Stimulated activated CD4-positive, alpha-beta T cell treated with anti-CD3 and anti-CD28 coated beads, Interleukin-12 subunit alpha, Interleukin-12 subunit beta, amount 100 ng/mL, for 24 hours (primary cell): ENCODE measurements at regions not wholly inside any gene's neighbourhood (a gene's known extent, or its start where the extent isn't known, plus 50 kb on each side); places are given as distances from the start of the nearest gene placed in this dataset.

ENCODE experiments used
- DNase-seq, 2 experiments: peaks; one replicate each; pipeline ENCODE4 v3.0.0-alpha.2; 2020; ENCODE audit warnings: low read depth in 2 of 2

DNA sequence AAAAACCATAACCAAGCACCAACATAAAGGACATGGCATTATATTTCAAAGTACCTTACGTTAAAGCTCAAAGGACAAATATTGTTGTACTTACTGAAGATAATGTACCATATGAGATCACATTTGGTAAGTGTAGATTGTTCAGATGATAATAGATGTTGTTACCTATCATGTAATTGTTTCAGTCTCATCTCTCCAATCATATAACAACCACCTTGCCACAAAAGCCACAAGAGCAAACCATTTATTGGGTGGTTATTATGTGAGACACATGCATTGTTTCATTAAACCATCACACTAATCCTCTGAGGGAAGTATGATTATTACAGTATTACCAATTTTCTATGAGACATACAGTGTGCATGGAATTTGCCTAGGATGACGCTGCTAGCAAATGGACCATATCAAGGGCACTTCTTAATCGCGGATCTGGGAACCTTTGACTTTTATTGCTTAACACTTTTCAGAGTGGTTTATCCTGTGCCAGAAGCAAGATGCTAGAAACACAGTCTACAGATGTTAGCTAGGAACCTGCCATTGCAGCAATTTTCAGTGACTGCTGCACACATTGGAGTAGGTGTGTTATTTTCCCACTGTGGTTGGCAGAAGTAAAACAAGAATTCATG is 149.8 kb upstream of the AKIRIN2 start:
- no peak for DNase-seq

DNA sequence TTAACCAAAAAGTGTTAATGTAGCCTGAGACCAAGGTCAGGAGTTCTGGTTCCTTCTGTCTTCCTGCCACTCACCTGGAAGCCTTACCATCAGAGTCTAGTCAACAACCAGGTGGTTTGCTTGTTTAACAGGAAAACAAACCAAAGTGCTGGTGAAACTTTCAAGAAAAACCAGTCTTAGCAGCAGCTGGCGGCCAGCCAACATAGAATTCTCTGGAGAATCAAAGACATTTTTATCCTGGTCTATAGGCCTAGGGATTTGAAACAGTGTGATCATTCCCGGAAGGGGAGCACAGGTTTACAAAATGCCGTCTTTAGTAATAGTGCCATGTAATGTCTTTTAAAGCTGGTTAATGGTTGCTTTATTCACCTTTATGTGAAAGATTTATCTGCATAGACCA is 146.6 kb upstream of the AKIRIN2 start:
- no peak for DNase-seq

DNA sequence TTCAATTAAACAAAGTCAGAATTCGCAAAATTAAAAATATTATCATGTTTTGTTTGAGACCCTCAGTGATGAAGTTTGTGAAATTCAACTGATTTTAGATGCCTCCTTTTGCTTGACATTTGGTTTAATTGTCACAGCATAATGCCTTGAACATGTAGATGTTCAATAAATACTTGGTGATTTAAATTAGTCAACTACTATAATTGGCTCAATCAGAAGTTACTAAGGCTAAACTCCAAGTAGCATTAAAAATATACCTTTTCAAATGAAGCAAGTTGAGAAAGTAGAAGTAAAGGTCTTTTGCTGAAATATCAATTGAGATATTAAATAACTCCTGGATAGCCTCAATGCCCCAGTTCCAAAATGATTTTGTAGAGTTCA is 145.8 kb upstream of the AKIRIN2 start:
- no peak for DNase-seq

DNA sequence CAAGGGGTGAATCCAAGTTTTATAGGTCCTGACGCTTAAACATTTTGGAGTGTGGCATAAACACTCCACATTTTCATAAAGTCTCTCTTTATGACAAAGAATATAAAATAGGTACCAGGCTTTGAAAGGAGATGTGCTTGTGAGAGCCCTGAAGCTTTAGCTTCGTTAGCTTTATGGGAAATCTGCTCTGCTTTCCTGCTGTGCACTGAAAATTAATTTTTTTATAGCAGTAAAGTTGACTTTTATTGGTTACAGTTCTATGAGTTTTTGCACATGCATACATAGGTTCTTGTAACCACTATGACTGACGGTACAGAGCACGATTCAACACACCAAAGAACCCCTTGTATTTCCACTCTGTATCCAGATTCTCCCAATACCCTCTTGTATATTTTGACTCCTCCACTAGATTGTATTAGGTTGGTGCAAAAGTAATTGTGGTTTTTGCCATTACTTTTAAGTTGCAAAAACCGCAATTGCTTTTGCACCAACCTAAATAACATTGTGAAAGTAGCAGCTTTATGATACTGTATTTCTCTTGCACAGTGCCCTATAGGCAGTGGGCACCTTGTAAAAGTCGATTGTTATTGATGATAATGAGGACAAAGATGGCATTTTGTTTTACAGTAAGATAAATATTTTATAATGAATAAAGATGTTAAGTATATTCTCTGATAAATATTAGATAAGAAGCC is 145.2 kb upstream of the AKIRIN2 start:
- DNase-seq, result no peak

DNA sequence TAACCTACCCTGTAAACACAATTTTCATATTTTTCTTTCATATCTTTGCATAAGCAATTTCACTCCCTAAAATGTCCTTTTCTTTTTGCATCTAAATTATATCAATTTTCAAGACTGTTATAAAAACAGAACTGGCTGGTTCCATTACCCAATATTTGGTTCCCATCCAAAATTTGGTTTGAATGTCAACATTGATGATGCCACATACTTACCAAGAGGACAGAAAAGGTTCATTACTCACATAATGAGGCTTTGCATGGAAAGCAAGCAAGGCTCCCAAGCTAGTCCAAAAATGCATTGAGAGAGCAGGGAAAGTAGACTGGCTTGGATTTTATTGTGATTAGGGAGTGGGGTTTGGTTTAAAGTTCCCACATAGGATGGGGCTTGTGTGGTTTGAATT is 144.4 kb upstream of the AKIRIN2 start:
- DNase-seq, result no peak

DNA sequence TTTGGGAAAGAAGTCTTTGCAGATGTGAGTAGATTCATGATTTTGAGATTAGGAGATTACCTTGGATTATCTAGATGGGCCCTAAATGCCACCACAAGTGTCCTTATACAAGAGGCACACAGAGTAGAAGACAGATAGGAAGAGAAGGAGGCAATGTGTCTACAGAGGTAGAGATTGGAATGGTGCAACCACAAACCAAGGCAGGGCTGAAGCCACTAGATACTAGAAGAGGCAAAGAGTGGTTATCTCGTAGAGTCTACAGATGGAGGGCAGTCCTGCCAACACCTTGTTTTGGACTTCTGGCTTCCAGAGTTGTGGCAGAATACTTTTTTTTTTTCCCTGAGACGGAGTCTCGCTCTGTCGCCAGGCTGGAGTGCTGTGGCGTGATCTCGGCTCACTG is 138.3 kb upstream of the AKIRIN2 start:
- no peak for DNase-seq

DNA sequence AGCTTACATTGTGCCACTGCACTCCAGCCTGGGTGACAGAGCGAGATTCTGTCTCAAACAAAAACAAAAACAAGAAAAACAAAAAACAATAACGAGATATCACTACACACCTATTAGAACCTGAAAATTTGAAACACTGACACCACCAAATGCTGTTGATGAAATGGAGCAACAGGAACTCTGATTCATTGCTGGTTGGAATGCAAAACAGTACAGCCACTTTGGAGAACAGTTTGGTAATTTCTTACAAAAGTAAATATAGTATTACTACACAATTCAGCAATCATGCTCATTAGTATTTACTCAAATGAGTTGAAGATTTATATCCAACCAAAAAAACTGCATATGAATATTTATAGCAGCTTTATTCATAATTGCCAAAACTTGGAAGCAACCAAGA is 135.8 kb upstream of the AKIRIN2 start:
- DNase-seq, result no peak

DNA sequence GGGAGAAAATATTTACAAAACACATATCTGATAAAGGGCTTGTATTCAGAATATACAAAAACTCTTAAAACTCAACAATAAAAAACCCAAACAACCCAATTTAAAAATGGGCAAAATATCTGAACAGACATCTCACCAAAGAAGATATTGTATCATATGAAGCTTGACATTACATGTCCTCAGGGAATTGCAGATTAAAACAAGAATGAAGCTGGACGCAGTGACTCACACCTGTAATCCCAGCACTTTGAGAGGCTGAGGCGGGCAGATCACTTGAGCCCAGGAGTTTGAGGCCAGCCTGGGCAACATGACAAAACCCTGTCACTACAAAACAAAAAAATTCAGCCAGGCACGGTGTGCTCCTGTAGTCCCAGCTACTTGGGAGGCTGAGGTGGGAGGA is 135.4 kb upstream of the AKIRIN2 start:
- DNase-seq, result no peak

DNA sequence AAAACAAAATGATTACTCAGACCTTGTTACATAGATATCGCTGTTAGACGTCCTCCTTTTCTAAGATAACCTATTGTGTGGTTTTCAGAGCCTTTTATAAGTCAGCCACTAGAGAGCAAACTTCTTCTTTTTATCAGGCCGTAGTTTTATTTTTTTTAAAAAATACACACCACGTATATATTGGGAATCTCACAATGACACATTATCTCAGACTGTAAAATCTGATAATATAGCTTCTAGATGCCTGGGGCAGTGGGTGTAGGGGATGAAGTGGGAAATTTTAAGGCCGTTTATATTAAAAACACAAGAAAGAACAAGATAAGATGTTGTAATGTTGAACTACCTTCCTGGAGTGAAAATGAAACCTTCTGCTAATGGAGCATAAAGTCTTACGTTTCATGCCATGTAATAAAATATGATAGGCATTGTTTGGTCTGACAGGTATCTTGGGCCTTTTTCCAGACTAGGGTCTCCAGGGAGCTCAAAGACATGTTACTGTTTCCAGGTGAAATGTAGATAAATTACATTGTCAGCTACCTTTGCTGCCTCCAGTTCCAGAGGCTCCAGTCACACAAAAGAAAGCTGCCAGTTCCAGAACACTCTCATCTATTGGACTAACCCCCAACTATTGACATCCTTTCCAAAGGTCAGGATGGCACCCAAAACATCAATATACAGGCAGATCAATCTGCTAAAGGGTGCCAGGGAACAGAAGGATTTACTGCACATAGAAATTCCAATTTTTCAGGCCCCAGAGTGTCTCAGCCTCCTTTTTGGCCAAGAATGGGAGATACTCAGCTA is 130.2 kb upstream of the AKIRIN2 start:
- DNase-seq, result no peak

DNA sequence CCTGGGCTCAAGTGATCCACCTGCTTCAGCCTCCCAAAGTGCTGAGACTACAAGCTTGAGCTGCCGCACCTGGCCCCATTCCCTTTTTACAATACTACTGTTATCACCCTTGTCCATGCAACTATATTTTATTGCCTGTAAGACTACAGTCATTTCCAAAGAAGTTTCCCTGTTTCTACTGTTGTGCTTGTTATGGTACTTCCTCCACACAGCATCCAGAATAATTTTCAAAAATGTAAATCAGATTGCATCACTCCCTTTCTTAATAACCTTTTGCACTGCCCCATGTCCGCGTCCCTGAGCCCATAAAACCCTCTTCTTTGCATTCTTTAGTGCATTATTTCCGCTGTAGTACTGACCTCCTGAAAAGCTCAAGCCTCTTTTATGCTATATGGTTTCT is 128.9 kb upstream of the AKIRIN2 start:
- DNase-seq, result no peak

DNA sequence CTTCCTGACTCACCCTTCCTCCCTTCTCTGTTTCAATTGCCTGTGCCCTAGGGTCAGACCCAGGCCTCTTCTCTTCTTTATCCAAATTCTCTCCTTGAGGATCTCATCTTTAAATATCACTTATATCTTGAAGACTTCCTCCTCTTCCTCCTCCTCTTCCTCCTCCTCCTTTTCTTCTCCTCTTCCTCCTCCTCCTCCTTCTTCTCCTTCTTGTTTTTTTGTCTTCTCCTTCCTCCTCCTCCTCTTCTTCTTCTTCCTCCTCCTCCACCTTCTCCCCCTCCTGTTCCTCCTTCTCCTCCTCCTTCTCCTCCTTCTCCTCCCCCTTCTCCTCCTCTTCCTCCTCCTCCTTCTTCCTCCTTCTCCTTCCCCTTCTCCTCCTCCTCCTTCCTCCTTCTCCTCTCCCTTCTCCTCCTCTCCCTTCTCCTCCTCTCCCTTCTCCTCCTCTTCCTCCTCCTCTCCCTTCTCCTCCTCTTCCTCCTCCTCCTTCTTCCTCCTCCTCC is 127.6 kb upstream of the AKIRIN2 start:
- DNase-seq, result no peak

DNA sequence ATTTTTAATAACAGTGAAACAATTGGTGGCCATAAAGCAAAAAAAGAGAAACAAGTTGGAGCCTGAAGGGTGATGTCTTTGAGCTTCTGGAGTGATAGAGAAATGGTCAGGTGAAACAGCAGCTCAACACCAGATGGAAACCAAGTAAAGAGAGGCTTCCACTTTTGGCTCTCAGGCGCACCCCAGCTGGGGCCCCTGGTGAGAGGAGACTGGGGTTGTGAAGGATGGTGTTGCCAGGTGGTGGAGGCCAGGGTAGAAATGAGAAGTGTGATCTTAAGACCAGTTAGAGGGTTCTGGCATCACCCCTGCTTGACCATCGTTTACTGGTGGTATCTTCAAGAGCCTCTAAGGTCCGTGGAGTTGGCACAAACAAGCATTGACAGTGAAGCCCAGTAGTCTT is 126.0 kb upstream of the AKIRIN2 start:
- DNase-seq, result no peak

DNA sequence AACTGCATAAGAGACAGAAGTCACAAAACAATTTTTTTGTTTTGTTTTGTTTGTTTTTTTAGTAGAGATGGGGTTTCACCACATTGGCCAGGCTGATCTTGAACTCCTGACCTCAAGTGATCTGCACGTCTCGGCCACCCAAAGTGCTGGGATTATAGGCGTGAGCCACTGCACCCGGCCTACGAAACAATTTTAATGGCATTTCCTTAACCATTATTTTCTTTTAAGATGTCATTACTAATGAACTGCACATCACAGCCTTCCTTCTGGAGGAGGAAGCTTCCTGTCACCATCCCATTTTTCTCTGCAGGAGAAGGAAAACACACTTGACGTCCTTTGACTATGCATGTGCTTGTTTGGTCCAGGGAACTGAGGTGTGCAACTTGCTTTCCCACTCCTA is 125.3 kb upstream of the AKIRIN2 start:
- no peak for DNase-seq

DNA sequence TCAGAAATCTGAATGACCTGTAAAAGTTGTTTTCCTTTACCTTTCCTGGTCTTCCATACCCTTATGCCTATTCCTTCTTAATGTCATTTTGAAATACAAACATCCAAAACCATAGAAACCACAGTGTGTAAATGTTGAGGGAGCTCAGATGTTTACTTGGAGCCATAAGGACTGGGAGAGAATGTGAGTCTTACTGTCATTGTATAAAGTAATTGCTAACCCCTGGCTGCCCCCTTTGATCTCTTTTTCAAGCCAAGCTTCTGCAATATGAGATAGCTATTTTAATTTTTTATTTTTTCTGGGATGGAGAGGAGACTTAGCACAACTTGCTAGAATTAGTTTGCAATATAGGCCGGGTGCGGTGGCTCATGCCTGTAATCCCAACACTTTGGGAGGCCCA is 124.4 kb upstream of the AKIRIN2 start:
- DNase-seq, result no peak

DNA sequence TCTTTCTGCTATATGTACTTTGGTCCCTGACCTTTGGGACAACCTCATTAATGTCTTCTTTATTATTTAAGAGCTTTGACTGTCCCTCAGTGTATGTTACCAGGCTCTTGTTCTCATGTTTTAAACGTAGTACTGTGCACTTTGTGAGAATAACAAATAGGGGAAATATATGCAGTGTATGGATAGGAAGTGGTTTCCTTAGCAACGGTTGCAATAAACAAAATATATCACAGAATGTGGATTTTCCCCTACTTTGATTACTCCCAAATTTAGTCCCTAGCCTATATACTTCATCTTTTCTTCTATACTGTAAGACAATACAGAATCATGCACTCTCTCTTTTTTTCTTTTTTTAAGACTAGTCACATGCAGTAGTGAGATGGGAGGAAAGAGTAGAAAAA is 123.8 kb upstream of the AKIRIN2 start:
- DNase-seq, result no peak

DNA sequence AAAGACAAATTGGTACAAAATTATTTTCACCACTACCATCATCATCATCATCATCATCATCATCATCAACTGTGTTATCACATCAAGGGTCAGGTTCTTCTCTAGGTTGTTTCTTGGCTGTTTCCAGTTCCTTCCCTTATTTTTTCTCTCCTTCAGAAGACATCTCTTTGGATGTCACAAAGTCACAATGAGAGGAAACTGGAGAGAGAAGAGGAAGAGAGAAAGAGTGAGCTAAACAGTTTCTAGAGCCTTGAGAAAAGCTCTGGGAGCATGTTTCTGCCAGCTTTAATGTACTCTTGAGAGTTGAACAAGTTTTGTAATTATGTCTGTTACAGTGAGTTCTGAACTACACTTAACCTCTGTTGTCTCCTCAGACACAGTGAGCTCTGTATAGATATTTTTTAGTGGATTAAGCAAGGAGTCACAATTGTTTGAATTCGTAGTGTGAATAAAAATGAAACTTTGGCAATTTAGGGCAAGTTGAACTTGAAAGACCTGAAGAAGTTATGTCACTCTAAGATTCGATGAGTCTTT is 123.0 kb upstream of the AKIRIN2 start:
- DNase-seq, result no peak

DNA sequence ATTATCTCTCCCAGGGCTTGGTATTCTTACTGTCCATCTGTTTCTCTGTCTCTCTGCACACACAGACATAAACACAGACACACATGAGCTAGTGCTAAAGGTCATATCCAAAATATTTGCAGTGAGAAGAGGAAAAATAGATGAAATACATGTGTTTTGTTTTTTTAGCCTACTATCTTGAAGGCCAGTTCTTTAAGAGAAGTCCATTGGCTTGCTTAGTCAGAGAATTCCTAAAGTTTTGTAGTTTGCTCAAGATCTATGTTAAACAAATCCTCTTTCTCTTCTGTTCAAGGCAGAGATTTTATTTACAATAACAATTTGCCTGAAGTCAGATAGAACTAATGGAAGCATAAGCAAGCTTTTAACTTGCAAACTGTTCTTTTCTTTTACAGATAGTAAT is 120.0 kb upstream of the AKIRIN2 start:
- no peak for DNase-seq

DNA sequence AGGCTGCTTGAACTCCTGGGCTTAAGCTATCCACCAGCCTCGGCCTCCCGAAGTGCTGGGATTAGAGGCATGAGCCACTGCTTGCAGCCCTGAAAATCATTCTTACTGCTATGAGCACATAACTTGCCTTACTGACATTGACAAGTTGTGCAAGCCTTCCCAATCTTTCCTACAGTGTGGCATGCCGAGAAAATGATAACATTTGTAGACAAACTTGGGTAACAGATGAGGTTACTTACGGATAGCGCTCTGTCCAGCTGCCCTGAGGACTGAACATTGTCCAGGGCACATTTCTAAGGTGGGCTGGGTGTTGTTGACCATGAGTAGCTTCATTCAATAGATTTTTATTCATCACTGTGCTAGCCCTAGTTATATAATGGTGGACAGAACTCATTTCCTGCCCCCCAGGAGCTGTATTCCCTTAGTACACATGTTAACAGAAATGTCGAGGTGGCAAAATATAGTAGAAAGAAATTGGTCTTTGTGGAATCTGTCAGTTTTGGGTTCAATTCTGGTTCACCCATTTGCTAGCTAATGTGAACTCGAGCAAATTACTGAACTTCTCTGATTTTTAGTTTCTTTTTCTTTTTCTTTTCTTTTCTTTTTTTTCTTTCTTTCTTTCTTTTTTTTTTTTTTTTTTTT is 118.4 kb upstream of the AKIRIN2 start:
- no peak for DNase-seq

DNA sequence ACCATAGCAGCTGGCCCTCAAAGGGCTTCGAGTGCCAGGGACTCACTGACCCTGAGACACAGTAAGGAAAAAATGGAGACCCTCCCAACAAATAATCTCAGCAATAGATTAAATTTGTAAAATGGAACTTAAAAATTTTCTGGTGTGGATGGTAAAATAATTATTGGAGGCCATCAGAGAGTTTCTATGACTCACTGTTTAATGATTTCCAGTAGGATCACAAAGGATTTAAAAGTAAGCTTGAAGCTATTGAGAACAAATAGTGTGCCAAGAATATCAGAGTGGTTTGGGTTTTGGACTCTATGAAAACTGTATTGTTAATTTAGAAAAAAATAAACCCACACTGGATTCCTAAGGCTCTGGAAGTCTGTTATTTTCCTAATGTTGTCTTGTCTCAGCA is 115.2 kb upstream of the AKIRIN2 start:
- DNase-seq, result no peak

DNA sequence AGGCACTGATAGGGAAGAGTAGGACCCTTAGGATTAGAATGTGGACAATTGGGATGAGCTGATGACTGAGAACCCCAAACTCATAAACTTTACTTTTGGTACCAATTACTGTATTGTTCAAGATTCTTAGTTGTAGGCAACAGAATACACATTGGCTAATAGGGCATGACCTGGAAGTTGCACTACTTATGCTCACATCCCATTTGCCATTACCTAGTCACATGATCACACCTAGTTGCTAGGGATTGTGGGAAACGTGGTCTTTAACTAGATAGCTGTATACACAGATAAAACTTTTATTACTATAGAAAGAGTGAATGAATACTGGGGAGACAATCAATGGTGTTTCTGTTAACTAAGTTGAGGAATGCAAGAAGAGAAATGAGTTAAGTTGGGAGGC is 113.4 kb upstream of the AKIRIN2 start:
- no peak for DNase-seq

DNA sequence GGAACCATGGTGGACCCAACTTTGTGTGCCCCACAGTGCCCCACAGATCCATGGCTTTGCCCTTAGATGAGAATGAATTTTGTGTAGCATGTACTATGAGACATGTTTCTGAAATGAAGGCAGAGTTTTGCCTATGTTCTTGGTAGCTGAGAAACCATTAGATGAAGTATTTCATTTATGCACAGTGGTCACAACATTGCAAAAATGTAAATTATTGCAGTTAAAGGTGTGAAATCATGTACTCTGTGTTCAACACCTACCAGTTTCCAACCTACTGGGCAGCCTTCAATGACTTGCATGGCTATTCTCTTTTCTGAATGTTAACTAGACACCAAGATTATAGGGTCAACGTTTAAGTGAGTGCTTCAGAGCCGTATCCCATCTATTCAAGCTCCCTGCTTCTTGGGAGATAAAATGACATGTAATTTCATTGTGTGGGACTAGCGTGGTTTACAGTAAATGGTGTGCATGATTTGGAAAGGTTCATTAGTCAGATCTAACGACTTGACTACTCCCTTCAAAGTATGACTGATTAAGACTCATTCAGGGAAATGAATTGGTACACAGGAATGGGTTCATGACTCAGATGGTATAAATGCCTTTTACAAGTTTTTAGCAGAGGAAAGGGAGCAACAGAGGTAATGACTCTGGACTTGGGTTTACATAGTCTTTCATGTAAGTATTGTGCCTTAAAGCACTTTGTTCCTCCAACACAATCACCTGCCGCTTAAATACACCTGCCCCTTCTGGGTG is 106.1 kb upstream of the AKIRIN2 start:
- no peak for DNase-seq

DNA sequence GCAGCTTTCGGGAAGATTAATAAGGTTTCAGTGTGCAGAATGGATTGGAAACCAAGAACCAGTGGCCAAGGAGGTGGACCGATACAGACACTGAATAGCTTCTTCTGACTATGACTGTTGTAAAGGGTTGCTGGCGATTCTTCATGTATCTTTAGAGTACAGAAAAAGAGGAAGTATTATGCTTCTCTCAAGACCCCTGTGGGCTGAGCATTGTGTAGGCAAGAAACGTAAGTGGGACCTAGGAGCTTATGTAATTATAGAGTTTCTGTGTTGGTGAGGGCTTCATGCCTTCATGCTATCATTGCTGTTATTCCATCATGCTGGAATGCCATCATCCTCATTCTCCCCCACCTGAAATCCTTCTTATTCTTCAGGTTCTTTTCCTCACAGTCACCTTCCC is 105.4 kb upstream of the AKIRIN2 start:
- no peak for DNase-seq
